CD4-positive, alpha-beta T cell (primary cell): ENCODE measurements at regions not wholly inside any gene's neighbourhood (a gene's known extent, or its start where the extent isn't known, plus 50 kb on each side); places are given as distances from the start of the nearest gene placed in this dataset.

Experiments
- ATAC-seq: fragments of 200-7000 bp; cut with Tn5 transposase; one replicate; pipeline ENCODE4 v1.10.0; 2022; ENCODE audit warnings: mild to moderate bottlenecking; ENCODE audit not compliant: poor library complexity
- CTCF ChIA-PET: fragments of 350-600 bp; sonication (Branson Sonifier 250); formaldehyde crosslinking; loops from one replicate; lab custom pipeline; 2021; ENCODE audit warnings: antibody characterized with exemption, inconsistent platforms; lab: Charles Lee
- POLR2A ChIA-PET: fragments of 350-600 bp; sonication (Branson Sonifier 250); formaldehyde crosslinking; loops from one replicate; lab custom pipeline; 2021; ENCODE audit warnings: antibody characterized with exemption, inconsistent platforms; lab: Charles Lee
- DNase-seq, 14 experiments: peaks; one replicate each; pipeline ENCODE4 v3.0.0-alpha.2; 2013 to 2020; ENCODE audit warnings: mixed read lengths in 2 of 14
- H3K27ac ChIP-seq, 2 donors: one replicate each; pipeline versions ENCODE4 v1.5.1 to v1.7.0; 2013; ENCODE audit warnings: low read length in 2 of 2, low read depth in 1 of 2, mild to moderate bottlenecking in 1 of 2
- H3K27me3 ChIP-seq, 2 experiments: 1 replicate in 1 of 2; 2 replicates in 1 of 2; pipeline versions ENCODE4 v1.6.1 to v1.7.0; 2013; ENCODE audit warnings: low read length in 2 of 2, control low read depth in 1 of 2, mild to moderate bottlenecking in 1 of 2, moderate library complexity in 1 of 2; ENCODE audit not compliant: insufficient read depth in 2 of 2, control insufficient read depth in 1 of 2
- H3K36me3 ChIP-seq: one replicate; pipeline ENCODE4 v1.6.1; 2013; ENCODE audit warnings: low read length, control low read depth; ENCODE audit not compliant: insufficient read depth
- H3K4me1 ChIP-seq: one replicate; pipeline ENCODE4 v1.6.1; 2013; ENCODE audit warnings: low read length, control low read depth; ENCODE audit not compliant: insufficient read depth
- H3K4me3 ChIP-seq: one replicate; pipeline ENCODE4 v1.5.1; 2013; ENCODE audit warnings: mild to moderate bottlenecking, low read length, moderate library complexity
- H3K9me3 ChIP-seq, 2 experiments: 1 replicate in 1 of 2; 2 replicates in 1 of 2; pipeline versions ENCODE4 v1.6.1 to v1.7.0; 2013; ENCODE audit warnings: low read length in 2 of 2, mild to moderate bottlenecking in 2 of 2, control low read depth in 1 of 2, moderate library complexity in 1 of 2; ENCODE audit not compliant: control insufficient read depth in 1 of 2, insufficient read depth in 1 of 2
- H3K27ac Mint-ChIP-seq: one replicate; pipeline ENCODE4 v1.8.0; 2020; ENCODE audit warnings: mixed read lengths
- H3K27me3 Mint-ChIP-seq: one replicate; pipeline ENCODE4 v1.8.0; 2021; ENCODE audit warnings: mixed read lengths
- H3K36me3 Mint-ChIP-seq: one replicate; pipeline ENCODE4 v1.8.0; 2021; ENCODE audit warnings: low read depth, mixed read lengths
- H3K4me1 Mint-ChIP-seq: one replicate; pipeline ENCODE4 v1.8.0; 2021; ENCODE audit warnings: low read depth, mixed read lengths
- H3K4me3 Mint-ChIP-seq: one replicate; pipeline ENCODE4 v1.8.0; 2020; ENCODE audit warnings: mild to moderate bottlenecking, mixed read lengths
- H3K9me3 Mint-ChIP-seq: one replicate; pipeline ENCODE4 v1.8.0; 2020; ENCODE audit warnings: mixed read lengths
- CTCF ChIP-seq: fragments of 200-600 bp; IDR thresholded peaks from one replicate; pipeline ENCODE4 v1.8.0; 2022; ENCODE audit warnings: antibody characterized with exemption, mild to moderate bottlenecking
- intact Hi-C, 2 experiments: fragments of 100-400 bp; cut with DNase I in 1 of 2; cut with micrococcal nuclease in 1 of 2; formaldehyde crosslinking; loops; one replicate each; pipeline versions ENCODE4 v1.15.1 to v1.9.0; 2023 to 2025; cut with DNase I, micrococcal nuclease

- Mint-ChIP-seq H3K4me3 (no peak overlapping the region), H3K27me3 (peaks cover 26% of the 10 kb centered on the region), H3K9me3 (no peaks in the 10 kb centered on the region), H3K4me1 (no peaks in the 10 kb centered on the region), H3K27ac (no peak overlapping the region), H3K36me3 (no peaks in the 10 kb centered on the region)
- intact Hi-C loops, result no loop called here
- no peak for ATAC-seq
- POLR2A ChIA-PET, result no interaction called here
- DNase-seq, result no peak
- no peak overlapping the region for H3K4me3 ChIP-seq
- TF ChIP-seq CTCF, result no peak
- H3K4me1 ChIP-seq, result no peaks in the 10 kb centered on the region
- CTCF ChIA-PET, result no interaction called here
- H3K27ac ChIP-seq, result no peak overlapping the region
- no peaks in the 10 kb centered on the region for H3K9me3 ChIP-seq
- H3K36me3 ChIP-seq, result no peaks in the 10 kb centered on the region
- H3K27me3 ChIP-seq, result no peaks in the 10 kb centered on the region
Measured at GRCh38 chr11:116301141-116301540, 471.6 kb downstream of the BUD13 start.

- ATAC-seq, result no peak
- no peak for DNase-seq
- Mint-ChIP-seq H3K36me3 (no peaks in the 10 kb centered on the region), H3K4me1 (no peaks in the 10 kb centered on the region), H3K9me3 (no peaks in the 10 kb centered on the region), H3K4me3 (no peak overlapping the region), H3K27me3 (peaks cover 24% of the 10 kb centered on the region), H3K27ac (no peak overlapping the region)
- intact Hi-C loops, result no loop called here
- H3K9me3 ChIP-seq, result no peaks in the 10 kb centered on the region
- H3K27ac ChIP-seq, result no peak overlapping the region
- H3K4me3 ChIP-seq, result no peak overlapping the region
- no peaks in the 10 kb centered on the region for H3K36me3 ChIP-seq
- TF ChIP-seq CTCF, result no peak
- H3K27me3 ChIP-seq, result no peaks in the 10 kb centered on the region
- ChIA-PET POLR2A (no interaction called here), CTCF (no interaction called here)
- H3K4me1 ChIP-seq, result no peaks in the 10 kb centered on the region
Measured at GRCh38 chr11:116300232-116300631, 472.6 kb downstream of the BUD13 start.

- DNase-seq (no peak), ATAC-seq (no peak)
- ChIA-PET POLR2A (no interaction called here), CTCF (no interaction called here)
- Histone ChIP-seq H3K27me3 (peaks cover 0 to 2% of the 10 kb centered on the region in 2 experiments), H3K9me3 (no peaks in the 10 kb centered on the region), H3K4me1 (no peaks in the 10 kb centered on the region), H3K27ac (no peak overlapping the region), H3K36me3 (no peaks in the 10 kb centered on the region), H3K4me3 (no peak overlapping the region)
- H3K27ac Mint-ChIP-seq, result no peak overlapping the region
- no peak overlapping the region for H3K4me3 Mint-ChIP-seq
- TF ChIP-seq CTCF, result no peak
- H3K4me1 Mint-ChIP-seq, result no peaks in the 10 kb centered on the region
- intact Hi-C loops, result no loop called here
- H3K36me3 Mint-ChIP-seq, result no peaks in the 10 kb centered on the region
- H3K27me3 Mint-ChIP-seq, result no peaks in the 10 kb centered on the region
- H3K9me3 Mint-ChIP-seq, result peaks cover 5% of the 10 kb centered on the region
Measured at GRCh38 chr11:116294630-116295029, 478.2 kb downstream of the BUD13 start.
